HG03095 (cell line): ENCODE measurements at regions not wholly inside any gene's neighbourhood (a gene's known extent, or its start where the extent isn't known, plus 50 kb on each side); places are given as distances from the start of the nearest gene placed in this dataset.
"Not testable (repeated sequence)": the region's sequence is repeated elsewhere in the genome, so short reads cannot be mapped to it uniquely, and the experiment has no call there.

Source experiments
- ATAC-seq: cut with Tn5 transposase; IDR thresholded peaks from one replicate; pipeline ENCODE4 v1.9.1; 2021; ENCODE audit warnings: moderate library complexity; ENCODE audit not compliant: unreplicated experiment

DNA sequence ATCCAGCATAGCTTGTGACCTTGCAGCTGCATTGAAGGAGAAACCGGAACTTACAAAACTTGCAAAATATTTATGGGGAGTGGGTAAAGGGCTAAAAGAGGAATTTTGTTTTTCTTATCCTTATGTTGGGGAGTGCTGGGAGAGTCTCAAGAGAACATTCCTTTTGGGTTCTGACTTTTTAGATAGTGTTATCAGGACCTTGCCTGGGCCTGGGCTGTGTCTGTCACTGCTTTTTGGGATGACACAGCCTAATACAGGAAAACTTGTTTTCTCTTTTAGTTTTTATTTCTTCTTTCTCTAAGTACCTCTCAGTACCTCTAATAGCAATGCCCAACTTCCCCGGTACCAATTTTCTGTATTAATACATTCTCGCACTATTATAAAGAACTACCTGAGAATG, 850.6 kb downstream of the RPS29 start:
- no peak for ATAC-seq

DNA sequence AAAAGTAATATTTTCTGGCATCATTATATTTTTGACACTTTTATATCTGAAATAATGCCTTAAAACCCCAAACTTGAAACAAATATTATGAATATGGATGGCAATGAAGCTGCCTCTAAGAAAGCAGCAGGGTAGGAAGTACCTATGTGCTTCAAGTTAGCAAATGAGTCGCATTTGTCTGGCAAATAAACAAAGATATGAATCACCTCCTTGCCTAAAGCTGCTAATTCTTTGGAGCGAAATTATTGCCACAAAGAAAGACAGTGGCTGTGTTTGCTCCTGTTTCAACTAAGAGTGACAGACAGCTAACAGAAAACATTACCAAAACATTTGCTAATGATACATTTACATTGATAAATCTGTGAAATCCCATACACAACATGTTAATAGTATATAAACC, 854.9 kb downstream of the RPS29 start:
- no peak for ATAC-seq

DNA sequence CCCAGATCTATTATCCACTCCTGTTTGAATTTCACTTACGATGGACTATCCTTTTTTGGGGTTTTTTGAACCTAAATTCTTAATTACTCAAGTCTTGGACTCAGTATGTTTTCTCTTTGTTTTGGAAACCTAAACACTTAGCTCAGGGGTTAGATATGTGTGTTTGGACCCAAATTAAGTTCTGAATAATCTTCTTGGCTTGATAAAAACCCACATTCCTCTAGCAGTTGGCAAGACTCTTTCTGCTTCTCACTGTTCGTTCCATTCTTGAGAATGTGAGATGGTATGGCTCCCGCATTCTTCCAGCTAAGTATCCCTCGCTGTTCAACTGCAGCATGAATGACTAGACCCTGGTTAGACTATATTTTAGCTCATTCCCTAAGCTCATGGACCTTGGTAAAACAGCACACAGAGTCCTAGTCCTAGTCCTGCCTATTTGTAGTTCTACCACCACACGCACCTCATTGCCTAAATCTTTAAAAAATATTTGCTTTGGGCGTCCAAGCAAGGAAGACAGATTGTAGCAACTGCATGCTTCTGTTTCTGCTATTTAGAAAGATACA, 860.0 kb downstream of the RPS29 start:
- no peak for ATAC-seq

DNA sequence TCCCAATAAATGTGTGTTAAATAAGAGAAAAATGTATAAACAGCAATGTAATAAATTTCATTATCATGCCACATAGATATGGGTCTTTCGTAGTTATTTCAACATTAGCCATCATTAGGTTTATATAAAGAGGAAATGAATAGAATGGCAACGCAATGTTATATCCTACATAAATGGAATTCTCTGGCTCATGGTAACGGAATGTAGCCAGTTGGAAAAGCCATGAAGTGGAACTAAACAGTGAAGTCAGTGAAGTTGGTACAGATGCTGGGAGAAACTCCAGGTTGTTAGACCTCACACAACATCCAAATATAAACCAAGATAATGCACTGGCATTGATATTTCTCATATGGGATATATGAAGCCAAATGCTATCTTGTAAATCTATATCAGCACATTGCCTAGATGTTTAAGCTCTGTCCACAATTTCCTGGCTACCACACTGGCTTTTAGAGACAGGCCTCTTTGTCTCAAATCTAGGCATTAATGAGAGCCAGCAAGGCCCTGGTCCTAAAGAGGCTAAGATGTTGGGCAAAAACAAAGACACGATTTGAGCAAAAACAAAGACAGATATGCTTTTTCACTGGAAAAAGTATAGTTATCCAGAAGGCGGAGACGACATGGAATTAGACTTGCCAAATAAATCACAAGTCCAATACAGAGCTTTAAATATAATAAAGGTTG, 861.0 kb downstream of the RPS29 start:
- no peak for ATAC-seq

DNA sequence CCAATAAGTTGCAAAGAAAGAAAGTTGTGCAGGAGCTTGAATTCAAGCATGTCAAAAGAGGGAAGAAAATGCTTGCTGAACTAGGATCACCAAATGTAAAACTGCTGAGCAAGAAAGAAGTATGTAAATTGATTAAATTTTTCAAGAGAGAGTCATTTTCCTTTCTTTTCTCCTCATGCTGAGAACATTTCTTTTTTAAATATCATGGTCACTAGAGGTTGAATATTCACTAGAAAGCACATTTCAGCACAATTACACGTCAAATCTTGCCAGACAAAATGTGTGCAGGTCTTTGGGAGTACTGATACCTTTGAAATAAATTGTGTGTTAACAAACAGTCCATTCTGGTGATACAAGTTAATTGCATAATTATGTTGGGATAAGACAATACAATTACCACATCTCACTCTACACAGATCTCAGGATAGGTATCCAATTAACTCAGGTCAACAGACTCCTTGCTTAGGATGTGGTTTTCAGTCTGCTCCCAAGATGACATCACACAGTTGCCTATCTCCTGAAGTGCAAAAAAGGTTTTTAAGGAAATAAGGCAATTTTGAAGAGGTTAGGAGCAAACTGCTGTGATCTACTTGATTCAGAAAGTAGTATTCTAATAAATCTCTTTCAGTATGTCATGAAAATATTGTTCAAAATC, 862.2 kb downstream of the RPS29 start:
- no peak for ATAC-seq

DNA sequence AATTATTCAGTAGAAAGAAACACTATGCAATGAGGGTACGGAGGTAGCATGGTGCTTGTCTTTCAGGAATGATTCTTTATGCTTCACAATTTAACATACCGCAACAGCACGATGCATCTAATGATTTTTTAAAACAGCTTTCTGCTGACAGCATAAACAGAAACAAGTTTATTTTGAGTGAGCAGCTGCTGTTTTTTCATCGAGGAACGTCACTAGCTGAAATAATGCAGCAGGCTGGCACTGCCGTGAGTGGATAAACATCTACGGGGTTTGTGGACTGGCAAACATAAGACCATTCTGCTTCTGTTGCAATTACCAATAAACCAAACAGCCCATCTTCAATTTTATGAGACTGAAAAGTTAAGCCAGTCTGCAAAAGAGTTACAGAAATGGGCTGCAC, 871.8 kb downstream of the RPS29 start:
- ATAC-seq = no peak

DNA sequence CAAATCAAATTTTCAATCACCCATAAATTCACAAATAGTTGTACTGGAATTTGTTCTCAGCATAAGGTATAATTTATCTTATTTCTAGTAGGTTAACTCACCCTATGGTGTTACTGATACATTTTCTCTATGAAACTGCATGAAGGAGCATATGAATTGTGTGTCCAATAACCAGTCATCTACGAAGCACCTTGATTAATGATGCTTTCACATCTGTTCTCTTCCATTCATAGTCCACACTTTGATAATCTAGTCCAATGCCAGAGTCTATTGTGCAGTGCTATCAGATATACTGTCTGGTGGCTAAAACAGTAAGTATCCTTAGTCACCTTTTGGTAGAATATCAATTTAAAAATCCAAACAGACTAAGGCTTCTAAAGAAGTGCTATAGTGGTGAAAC, 876.0 kb downstream of the RPS29 start:
- ATAC-seq = no peak

DNA sequence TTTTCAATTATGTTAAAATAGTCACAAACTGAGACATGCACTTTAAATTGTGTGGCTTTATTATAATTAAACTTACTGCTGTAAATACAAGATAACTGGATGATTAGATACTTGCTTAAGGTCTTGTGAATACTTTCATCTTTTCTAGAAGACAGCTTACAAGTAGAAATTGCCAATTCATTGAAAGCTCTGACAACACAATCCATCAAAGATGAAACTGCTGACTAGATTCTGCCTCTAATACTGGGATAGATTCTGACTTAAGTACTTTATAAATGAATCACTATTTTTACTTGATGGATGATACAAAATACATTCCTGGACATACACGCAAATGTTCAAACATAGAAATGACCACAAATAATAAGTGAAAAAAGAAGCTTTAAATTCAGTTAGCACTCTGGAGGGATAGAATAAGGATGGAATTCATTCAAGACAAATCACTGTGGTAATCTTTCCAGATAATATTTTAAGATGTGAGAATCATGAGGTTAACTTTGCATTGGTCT, 876.8 kb downstream of the RPS29 start:
- no peak for ATAC-seq

DNA sequence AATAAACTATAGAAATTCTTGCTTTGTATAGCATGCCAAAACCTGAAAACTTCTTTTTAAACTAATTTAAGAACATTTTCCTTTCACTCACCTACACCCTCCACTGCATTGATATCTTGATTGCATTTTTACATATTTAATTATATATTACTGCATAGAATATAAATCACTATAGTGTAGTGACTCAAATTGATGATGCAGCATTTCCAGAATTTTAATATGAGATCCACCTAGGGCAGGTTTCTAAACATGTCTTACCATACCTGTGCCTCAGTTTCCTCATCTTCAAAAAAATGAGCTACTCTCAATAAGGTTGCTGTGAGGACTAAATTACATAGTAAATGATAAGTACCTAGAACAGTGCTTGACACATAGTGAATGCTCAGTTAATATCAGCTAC, 881.5 kb downstream of the RPS29 start:
- ATAC-seq = no peak

DNA sequence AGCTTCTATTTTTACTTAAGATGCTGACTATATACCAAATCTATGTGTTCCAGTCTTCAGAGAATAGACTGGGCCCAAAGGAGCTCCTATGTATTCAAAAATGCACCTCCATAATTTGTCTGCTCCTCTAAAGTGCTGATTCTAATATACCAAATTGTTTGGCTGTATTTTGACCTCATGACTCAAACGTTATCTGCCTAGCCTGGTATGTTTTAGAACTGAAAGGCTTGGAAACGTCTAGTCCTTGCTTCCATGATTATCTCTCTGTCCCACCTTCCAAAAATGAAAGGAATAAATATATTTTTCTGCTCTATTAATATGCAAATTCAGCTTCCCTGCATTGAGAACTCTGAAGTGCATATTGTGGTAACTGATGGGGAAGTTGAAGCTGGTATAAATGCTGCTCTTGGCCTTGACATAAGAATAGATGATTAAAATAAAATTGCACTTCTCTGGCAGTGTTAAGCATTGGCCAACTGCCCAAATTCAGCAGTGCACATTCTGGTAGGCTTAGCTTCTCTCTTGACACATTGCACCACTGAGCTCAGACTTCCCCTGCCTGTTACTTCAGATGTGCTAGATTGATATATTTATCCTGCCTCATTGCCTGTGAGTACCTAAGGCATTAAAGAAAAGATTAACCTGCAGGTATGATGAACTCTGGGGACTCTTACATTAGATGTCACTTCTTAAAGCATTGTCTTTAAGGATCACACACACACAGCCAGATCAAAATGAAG, 882.3 kb downstream of the RPS29 start:
- ATAC-seq = no peak

DNA sequence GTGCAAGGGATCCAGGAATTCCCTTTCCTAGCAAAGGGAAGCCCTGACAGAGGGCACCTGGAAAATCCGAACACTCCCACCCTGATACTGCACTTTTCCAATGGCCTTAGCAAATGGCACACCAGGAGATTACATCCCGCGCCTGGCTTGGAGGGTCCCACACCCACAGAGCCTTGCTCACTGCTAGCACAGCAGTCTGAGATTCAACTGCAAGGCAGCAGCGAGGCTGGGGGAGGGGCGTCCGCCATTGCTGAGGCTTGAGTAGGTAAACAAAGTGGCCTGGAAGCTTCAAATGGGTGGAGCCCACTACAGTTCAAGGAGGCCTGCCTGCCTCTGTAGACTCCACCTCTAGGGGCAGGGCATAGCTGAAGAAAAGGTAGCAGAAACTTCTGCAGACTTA, 888.8 kb downstream of the RPS29 start:
- not testable (repeated sequence) for ATAC-seq

DNA sequence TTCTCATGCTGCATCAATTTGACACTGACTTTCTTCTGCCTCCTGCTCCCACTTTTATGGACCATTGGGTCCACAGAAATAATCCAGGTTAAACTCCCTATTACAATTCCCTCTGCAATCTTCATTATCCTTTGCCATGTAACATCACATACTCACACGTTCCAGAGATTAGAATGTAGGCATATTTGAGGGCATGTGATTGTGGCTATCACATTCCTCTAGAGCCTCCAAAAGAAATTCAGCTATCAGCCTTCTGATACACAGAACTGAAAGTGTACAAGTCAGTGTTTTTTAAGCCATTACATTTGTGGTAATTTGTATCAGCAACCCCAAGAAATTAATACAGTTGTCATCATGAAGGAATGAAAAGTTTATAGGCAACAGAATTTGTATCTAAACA, 892.4 kb downstream of the RPS29 start:
- no peak for ATAC-seq

DNA sequence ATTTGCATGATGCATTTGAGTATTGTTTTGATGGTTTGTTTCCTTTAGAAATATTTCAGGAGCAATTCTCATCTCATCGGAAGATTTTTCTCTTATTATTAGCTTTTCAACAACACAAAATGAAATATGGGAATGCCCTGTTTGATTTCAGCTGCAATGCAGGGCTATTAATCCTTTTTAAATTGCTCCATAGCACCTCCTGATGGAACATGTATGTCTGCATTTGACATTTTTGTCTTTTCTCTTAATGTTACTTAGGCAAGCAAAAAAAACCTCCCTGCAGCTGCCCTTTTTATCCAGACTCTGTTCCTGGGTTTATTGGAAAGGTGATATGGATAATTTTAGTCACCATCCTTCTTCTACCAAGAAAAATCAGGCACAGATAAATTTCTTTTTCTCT, 895.8 kb downstream of the RPS29 start:
- ATAC-seq = no peak

DNA sequence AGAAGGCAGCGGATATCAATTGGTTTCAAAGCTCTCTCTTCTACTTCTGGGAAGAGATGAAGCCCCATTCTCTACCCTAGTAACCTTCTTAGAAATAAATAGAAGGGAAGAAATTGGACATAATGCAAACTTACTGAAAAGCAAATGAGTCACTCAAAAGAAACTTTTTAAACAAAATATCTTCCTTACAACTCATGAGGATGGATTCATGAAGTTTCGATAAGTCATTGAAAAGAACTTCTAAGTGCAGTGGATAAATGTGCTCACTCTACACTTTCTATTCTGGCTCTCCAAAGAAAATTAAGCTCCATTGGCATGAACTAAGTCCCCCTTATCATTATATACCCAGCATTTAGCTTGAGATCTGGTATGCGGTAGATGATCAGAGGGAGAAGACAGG, 899.5 kb downstream of the RPS29 start:
- ATAC-seq = no peak

DNA sequence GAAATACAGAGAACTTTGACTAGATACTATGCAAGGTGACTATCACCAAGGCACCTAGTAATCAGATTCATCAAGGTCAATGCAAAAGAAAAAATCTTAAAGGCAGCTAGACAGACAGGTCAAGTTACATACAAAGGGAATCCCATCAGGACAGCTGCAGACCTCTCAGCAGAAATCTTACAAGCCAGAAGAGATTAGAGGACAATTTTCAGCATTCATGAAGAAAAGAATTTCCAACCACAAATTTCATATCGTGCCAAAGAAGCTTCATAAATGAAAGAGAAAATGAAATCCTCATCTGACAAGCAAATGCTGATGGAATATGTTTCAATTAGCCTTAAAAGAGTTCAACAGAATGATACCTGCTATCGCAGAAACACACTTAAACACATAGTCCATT, 913.7 kb downstream of the RPS29 start:
- no peak for ATAC-seq

DNA sequence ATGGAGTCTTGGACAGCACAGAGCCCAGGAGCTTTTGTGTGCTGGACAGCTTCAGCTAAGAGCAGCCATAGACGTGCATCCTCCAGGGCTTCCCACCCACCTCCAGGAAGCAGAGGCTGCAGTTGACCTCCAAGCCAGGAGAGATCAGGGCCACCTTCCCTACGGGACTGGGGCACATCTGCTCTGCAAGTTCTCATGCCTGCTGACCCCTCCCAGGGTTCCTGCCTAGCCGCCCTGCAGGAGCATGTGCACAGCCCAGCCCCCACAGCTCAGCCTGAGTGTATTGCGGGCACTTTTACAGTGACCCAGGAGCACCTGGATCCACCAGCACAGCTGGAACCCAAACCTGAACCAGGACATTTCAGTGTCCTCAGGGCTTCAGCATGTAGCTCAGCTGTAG, 915.2 kb downstream of the RPS29 start:
- no peak for ATAC-seq

DNA sequence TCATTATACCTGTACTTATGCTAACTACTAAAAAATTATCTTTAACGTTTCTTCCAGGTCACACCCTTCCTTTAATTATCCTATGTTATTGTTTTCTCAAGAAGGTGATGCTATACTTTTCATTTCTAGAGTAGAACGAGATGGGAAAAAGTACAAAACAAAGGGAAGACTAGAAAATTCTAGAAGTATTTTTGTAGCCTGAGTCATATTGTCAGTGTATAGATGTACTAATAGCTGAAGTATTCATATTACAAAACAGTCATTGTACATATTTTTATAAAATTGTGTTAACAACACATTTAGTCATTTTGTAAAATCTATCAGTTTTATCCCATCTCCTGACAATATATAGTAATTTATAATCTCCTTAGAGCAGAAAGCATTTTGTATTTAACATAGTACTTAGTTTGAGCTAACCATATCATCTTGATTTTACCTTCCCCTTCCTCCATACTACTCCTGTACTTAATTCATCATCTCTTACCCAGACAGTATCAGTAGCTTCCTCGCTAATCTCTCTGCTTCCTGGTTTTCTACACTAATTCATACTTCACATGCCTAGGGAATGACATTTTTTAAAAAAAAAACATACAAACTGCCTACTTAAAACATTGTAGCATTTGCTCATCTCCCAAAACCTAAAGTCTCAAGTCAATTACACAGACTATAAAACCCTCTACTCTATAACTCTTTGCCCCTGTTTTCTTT, 920.9 kb downstream of the RPS29 start:
- ATAC-seq = no peak

DNA sequence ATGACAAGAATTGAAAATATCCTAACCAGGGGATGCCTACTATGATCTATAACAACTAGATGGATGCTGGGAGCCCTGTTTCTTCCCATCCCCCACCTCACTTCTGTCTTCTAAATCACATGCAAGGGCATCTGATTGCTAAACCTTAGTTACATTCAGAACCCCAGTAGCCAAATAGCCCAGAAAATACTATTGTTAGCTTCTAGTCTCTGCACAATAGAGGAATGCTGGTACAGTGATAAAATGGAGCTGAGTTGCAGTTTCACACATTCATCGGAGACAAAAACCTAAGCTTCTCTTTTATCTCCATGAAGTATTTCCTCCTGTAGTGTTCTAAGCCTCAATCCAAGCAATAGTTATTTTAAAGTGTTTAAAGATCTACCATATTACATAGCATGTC, 942.9 kb downstream of the RPS29 start:
- no peak for ATAC-seq

DNA sequence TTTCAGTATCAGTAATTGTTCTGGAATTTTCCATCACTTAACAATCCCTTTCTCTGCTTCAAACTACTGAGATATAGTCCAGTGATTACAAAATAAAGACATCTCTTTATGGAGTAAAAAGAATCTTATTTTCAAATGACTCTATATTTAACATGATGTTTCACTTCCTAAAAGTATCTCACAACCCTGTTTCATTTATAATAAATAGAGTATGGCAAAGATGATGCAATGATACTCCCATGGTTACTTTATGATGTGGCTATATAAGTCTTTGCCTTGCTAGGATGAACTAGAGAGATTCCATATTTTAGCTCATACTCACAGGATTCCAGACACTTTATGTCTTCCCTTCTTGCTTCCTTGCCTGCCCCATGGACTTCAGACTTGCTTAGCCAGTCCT, 953.5 kb upstream of the MDGA2 start:
- ATAC-seq = no peak

DNA sequence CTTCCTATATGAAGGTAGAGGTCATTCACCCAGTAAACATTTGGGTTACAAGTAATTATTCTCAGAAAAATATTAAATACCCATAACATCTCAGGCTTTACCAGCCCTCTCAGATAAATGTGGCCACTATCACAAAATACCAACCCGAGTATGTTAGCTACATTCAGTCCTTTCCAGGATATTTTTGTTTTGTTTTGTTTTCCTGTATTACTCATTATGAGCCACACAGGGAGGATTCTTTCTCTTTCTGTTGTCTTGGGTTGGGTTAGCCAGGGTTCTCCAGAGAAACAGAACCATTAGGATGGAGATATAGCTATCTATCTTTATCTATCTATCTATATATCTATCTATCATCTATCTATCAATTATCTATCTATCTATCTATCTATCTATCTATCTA, 947.6 kb upstream of the MDGA2 start:
- ATAC-seq = no peak

DNA sequence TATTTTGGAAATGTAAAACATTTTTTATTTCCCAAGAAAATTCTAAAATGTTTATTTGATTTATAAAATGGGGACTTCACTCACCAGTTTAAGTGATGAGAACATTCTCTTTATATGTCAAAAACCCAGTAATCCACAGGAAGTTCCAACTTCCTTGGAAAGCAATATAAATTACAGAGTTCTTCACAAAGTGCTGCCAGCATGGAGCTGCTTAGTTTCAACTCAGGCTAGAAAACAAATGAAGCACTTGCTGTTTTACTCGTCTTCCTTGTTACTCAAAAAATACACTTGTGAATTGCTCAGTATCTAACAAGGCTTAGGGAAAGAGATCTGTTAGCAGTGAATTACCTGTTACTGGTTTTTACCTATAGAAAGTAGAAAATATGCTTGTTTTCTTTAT, 942.7 kb upstream of the MDGA2 start:
- ATAC-seq = no peak
